Naive thymus-derived CD4-positive, alpha-beta T cell (primary cell): ENCODE measurements at regions not wholly inside any gene's neighbourhood (a gene's known extent, or its start where the extent isn't known, plus 50 kb on each side); places are given as distances from the start of the nearest gene placed in this dataset.

Experiments
- ATAC-seq: fragments of 150-1000 bp; cut with Tn5 transposase; 2 replicates; pipeline ENCODE4 v1.10.0; 2021; ENCODE audit warnings: mild to moderate bottlenecking, moderate library complexity
- CTCF ChIA-PET: fragments of 350-600 bp; sonication (Branson Sonifier 250); formaldehyde crosslinking; loops from one replicate; lab custom pipeline; 2021; ENCODE audit warnings: antibody characterized with exemption; lab: Charles Lee
- POLR2A ChIA-PET: fragments of 350-600 bp; sonication (Branson Sonifier 250); formaldehyde crosslinking; loops from one replicate; lab custom pipeline; 2021; ENCODE audit warnings: antibody characterized with exemption, inconsistent platforms; lab: Charles Lee
- DNase-seq, 9 donors: peaks; one replicate each; pipeline versions ENCODE4 v3.0.0 to v3.0.0-alpha.2; 2020 to 2022; ENCODE audit warnings: mixed read lengths in 1 of 9
- H3K27ac ChIP-seq: one replicate; pipeline ENCODE4 v1.7.0; 2013; ENCODE audit warnings: mild to moderate bottlenecking, low read depth, low read length, moderate library complexity
- H3K27me3 ChIP-seq, 2 donors: one replicate each; pipeline ENCODE4 v1.7.0; 2013; ENCODE audit warnings: low read length in 2 of 2, mild to moderate bottlenecking in 2 of 2, moderate library complexity in 2 of 2; ENCODE audit not compliant: control insufficient read depth in 2 of 2, insufficient read depth in 2 of 2
- H3K36me3 ChIP-seq, 3 experiments: 1 replicate in 2 of 3; 2 replicates in 1 of 3; pipeline ENCODE4 v1.7.0; 2013; ENCODE audit warnings: low read length in 3 of 3, mild to moderate bottlenecking in 3 of 3, moderate library complexity in 1 of 3; ENCODE audit not compliant: insufficient read depth in 3 of 3, control insufficient read depth in 2 of 3
- H3K4me1 ChIP-seq, 2 donors: one replicate each; pipeline ENCODE4 v1.7.0; 2013; ENCODE audit warnings: low read length in 2 of 2, mild to moderate bottlenecking in 2 of 2, moderate library complexity in 1 of 2; ENCODE audit not compliant: control insufficient read depth in 2 of 2, insufficient read depth in 2 of 2
- H3K4me3 ChIP-seq: 2 replicates; pipeline ENCODE4 v1.7.0; 2013; ENCODE audit warnings: mild to moderate bottlenecking, low read length
- H3K9me3 ChIP-seq, 3 experiments: 1 replicate in 2 of 3; 2 replicates in 1 of 3; pipeline ENCODE4 v1.7.0; 2013; ENCODE audit warnings: low read length in 3 of 3; ENCODE audit not compliant: control insufficient read depth in 2 of 3
- H3K27ac Mint-ChIP-seq, 9 donors: one replicate each; pipeline ENCODE4 v1.8.0; 2020 to 2022; ENCODE audit warnings: mixed read lengths in 9 of 9, mild to moderate bottlenecking in 8 of 9, moderate library complexity in 5 of 9, inconsistent platforms in 2 of 9
- H3K27me3 Mint-ChIP-seq, 5 donors: one replicate each; pipeline ENCODE4 v1.8.0; 2021 to 2022; ENCODE audit warnings: mixed read lengths in 5 of 5, mild to moderate bottlenecking in 1 of 5
- H3K36me3 Mint-ChIP-seq, 5 donors: one replicate each; pipeline ENCODE4 v1.8.0; 2020 to 2022; ENCODE audit warnings: mixed read lengths in 5 of 5, mild to moderate bottlenecking in 3 of 5, inconsistent platforms in 1 of 5
- H3K4me1 Mint-ChIP-seq, 7 donors: one replicate each; pipeline ENCODE4 v1.8.0; 2020 to 2022; ENCODE audit warnings: mixed read lengths in 7 of 7, mild to moderate bottlenecking in 3 of 7, inconsistent platforms in 1 of 7
- H3K4me3 Mint-ChIP-seq, 10 donors: one replicate each; pipeline ENCODE4 v1.8.0; 2020 to 2022; ENCODE audit warnings: mild to moderate bottlenecking in 10 of 10, mixed read lengths in 10 of 10, moderate library complexity in 6 of 10, inconsistent platforms in 2 of 10
- H3K9me3 Mint-ChIP-seq, 11 donors: one replicate each; pipeline ENCODE4 v1.8.0; 2020 to 2022; ENCODE audit warnings: mixed read lengths in 11 of 11, mild to moderate bottlenecking in 4 of 11, inconsistent platforms in 1 of 11, moderate library complexity in 1 of 11
- intact Hi-C, 2 donors: fragments of 100-400 bp; cut with micrococcal nuclease; formaldehyde crosslinking; loops; one replicate each; pipeline ENCODE4 v1.15.1; 2023

DNA sequence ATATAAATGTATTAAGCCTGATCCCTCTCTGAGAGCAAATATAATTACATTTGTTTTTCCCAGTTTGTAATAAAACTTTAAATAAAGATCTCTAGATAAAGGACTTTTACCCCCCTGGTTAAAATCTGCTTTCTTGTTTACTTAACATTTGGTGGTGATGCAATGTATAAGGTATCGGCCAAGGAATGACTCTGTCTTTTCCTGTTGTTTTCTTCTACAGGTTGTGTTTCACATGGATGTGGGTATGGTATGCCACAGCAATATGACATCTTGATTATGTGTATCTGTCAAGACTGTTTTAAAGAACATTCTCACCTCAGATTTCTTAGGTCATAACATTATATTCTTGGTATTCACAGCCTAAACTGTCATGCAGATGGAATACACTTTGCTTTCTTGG is 210.6 kb upstream of the NOVA1 start:
- H3K27me3 Mint-ChIP-seq, result no peaks in the 10 kb centered on the region
- Histone ChIP-seq H3K4me1 (no peaks in the 10 kb centered on the region), H3K27ac (no peak overlapping the region), H3K4me3 (no peak overlapping the region), H3K36me3 (no peaks in the 10 kb centered on the region), H3K9me3 (no peaks in the 10 kb centered on the region), H3K27me3 (no peaks in the 10 kb centered on the region)
- no peaks in the 10 kb centered on the region for H3K4me1 Mint-ChIP-seq
- ATAC-seq (no peak), DNase-seq (no peak)
- H3K4me3 Mint-ChIP-seq, result no peak overlapping the region
- H3K27ac Mint-ChIP-seq, result no peak overlapping the region
- intact Hi-C loops, result no loop called here
- CTCF ChIA-PET, result no interaction called here
- H3K36me3 Mint-ChIP-seq, result no peaks in the 10 kb centered on the region
- POLR2A ChIA-PET, result no interaction called here
- H3K9me3 Mint-ChIP-seq, result peaks cover 0 to 16% (median 10%) of the 10 kb centered on the region in 11 donors

DNA sequence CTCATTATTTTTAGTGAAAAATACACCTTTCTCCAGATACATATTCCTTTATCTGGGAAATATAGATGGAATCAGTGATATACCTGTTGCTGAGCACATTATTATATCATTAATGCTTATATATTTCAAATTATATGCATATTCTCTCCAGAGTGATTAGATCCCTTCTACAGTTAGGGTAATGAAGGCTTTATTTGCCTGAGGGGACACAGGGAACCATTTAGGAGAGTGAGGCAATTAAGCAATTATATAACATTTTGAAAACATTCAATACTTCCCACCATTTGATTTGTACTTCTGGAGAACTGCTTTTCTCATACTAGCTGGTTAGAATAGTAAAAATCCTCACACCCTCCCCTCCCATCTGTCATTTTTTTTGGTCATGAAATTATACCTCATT is 212.8 kb upstream of the NOVA1 start:
- Mint-ChIP-seq H3K27ac (no peak overlapping the region), H3K9me3 (peaks cover 2 to 25% (median 7%) of the 10 kb centered on the region in 11 donors), H3K4me3 (no peak overlapping the region), H3K36me3 (no peaks in the 10 kb centered on the region), H3K4me1 (no peaks in the 10 kb centered on the region), H3K27me3 (no peaks in the 10 kb centered on the region)
- ATAC-seq (no peak), DNase-seq (no peak)
- POLR2A ChIA-PET, result no interaction called here
- no peaks in the 10 kb centered on the region for H3K36me3 ChIP-seq
- no peaks in the 10 kb centered on the region for H3K4me1 ChIP-seq
- CTCF ChIA-PET, result no interaction called here
- no peaks in the 10 kb centered on the region for H3K9me3 ChIP-seq
- intact Hi-C loops, result no loop called here
- no peak overlapping the region for H3K27ac ChIP-seq
- no peak overlapping the region for H3K4me3 ChIP-seq
- no peaks in the 10 kb centered on the region for H3K27me3 ChIP-seq

- ChIA-PET CTCF (no interaction called here), POLR2A (no interaction called here)
- Mint-ChIP-seq H3K27me3 (no peaks in the 10 kb centered on the region), H3K9me3 (peaks cover 0 to 25% (median 6%) of the 10 kb centered on the region in 11 donors), H3K36me3 (no peaks in the 10 kb centered on the region), H3K4me3 (no peak overlapping the region), H3K27ac (no peak overlapping the region), H3K4me1 (no peaks in the 10 kb centered on the region)
- no peaks in the 10 kb centered on the region for H3K27me3 ChIP-seq
- no peaks in the 10 kb centered on the region for H3K9me3 ChIP-seq
- DNase-seq (no peak), ATAC-seq (no peak)
- H3K36me3 ChIP-seq, result no peaks in the 10 kb centered on the region
- intact Hi-C loops, result no loop called here
- H3K4me1 ChIP-seq, result no peaks in the 10 kb centered on the region
- no peak overlapping the region for H3K4me3 ChIP-seq
- no peak overlapping the region for H3K27ac ChIP-seq
Observed at GRCh38 chr14:26811756-26812305, 214.0 kb upstream of the NOVA1 start.

GRCh38 chr14:26820138-26820537 is 222.3 kb upstream of the NOVA1 start:
- H3K27ac Mint-ChIP-seq, result no peak overlapping the region
- Histone ChIP-seq H3K27ac (no peak overlapping the region), H3K4me3 (no peak overlapping the region), H3K4me1 (no peaks in the 10 kb centered on the region), H3K36me3 (no peaks in the 10 kb centered on the region), H3K27me3 (no peaks in the 10 kb centered on the region), H3K9me3 (peaks cover 0 to 3% (median 0%) of the 10 kb centered on the region in 3 experiments)
- ChIA-PET POLR2A (no interaction called here), CTCF (no interaction called here)
- H3K4me1 Mint-ChIP-seq, result no peaks in the 10 kb centered on the region
- H3K36me3 Mint-ChIP-seq, result no peaks in the 10 kb centered on the region
- H3K9me3 Mint-ChIP-seq, result peaks cover 0 to 16% (median 7%) of the 10 kb centered on the region in 11 donors
- H3K4me3 Mint-ChIP-seq, result no peak overlapping the region
- intact Hi-C loops, result no loop called here
- DNase-seq (no peak), ATAC-seq (no peak)
- no peaks in the 10 kb centered on the region for H3K27me3 Mint-ChIP-seq

- Mint-ChIP-seq H3K4me1 (no peaks in the 10 kb centered on the region), H3K4me3 (no peak overlapping the region), H3K36me3 (no peaks in the 10 kb centered on the region), H3K27me3 (no peaks in the 10 kb centered on the region), H3K27ac (no peak overlapping the region), H3K9me3 (peaks cover 0 to 13% (median 8%) of the 10 kb centered on the region in 11 donors)
- ChIA-PET CTCF (no interaction called here), POLR2A (no interaction called here)
- intact Hi-C loops, result no loop called here
- no peak for DNase-seq
- ATAC-seq, result no peak
- H3K36me3 ChIP-seq, result no peaks in the 10 kb centered on the region
- no peaks in the 10 kb centered on the region for H3K27me3 ChIP-seq
- H3K4me1 ChIP-seq, result no peaks in the 10 kb centered on the region
- H3K27ac ChIP-seq, result no peak overlapping the region
- H3K9me3 ChIP-seq, result peaks cover 0 to 3% (median 0%) of the 10 kb centered on the region in 3 experiments
- H3K4me3 ChIP-seq, result no peak overlapping the region
Observed at GRCh38 chr14:26820572-26820971, 222.7 kb upstream of the NOVA1 start.

DNA sequence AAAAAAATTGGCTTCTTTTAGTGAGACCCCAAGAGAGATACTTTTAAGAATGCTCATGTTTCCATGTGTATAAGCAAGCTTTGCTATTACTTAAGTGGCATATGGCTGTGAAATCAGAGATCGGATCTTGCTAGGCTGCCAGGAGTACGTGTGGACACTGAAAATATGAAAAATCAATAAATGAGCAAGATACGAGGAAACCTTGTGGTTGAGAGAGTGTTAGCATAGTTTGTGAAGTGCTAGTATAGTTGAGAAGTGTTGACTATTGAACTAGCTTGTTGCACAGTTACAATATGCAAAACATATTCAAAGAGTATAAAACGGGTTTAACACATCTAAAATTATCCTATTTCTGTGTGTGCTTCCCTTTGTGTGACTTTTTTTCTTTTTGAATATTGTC is 230.9 kb upstream of the NOVA1 start:
- Mint-ChIP-seq H3K27me3 (no peaks in the 10 kb centered on the region), H3K4me3 (no peak overlapping the region), H3K9me3 (peaks cover 0 to 22% (median 9%) of the 10 kb centered on the region in 11 donors), H3K4me1 (no peaks in the 10 kb centered on the region), H3K36me3 (no peaks in the 10 kb centered on the region), H3K27ac (no peak overlapping the region)
- H3K9me3 ChIP-seq, result no peaks in the 10 kb centered on the region
- ATAC-seq (no peak), DNase-seq (no peak)
- H3K4me3 ChIP-seq, result no peak overlapping the region
- H3K27me3 ChIP-seq, result no peaks in the 10 kb centered on the region
- H3K4me1 ChIP-seq, result no peaks in the 10 kb centered on the region
- intact Hi-C loops, result no loop called here
- CTCF ChIA-PET, result no interaction called here
- no peak overlapping the region for H3K27ac ChIP-seq
- no peaks in the 10 kb centered on the region for H3K36me3 ChIP-seq
- POLR2A ChIA-PET, result no interaction called here

GRCh38 chr14:26833621-26834176 is 235.9 kb upstream of the NOVA1 start:
- ATAC-seq (no peak), DNase-seq (no peak)
- H3K4me3 ChIP-seq, result no peak overlapping the region
- H3K27ac Mint-ChIP-seq, result no peak overlapping the region
- no peaks in the 10 kb centered on the region for H3K27me3 Mint-ChIP-seq
- H3K4me1 Mint-ChIP-seq, result no peaks in the 10 kb centered on the region
- intact Hi-C loops, result no loop called here
- no peak overlapping the region for H3K27ac ChIP-seq
- H3K4me1 ChIP-seq, result no peaks in the 10 kb centered on the region
- no peaks in the 10 kb centered on the region for H3K9me3 ChIP-seq
- ChIA-PET POLR2A (no interaction called here), CTCF (no interaction called here)
- H3K9me3 Mint-ChIP-seq, result peaks cover 0 to 34% (median 7%) of the 10 kb centered on the region in 11 donors
- H3K4me3 Mint-ChIP-seq, result no peak overlapping the region
- H3K36me3 ChIP-seq, result no peaks in the 10 kb centered on the region
- H3K27me3 ChIP-seq, result no peaks in the 10 kb centered on the region
- H3K36me3 Mint-ChIP-seq, result no peaks in the 10 kb centered on the region
